SK-N-SH (cell line): ENCODE measurements at regions not wholly inside any gene's neighbourhood (a gene's known extent, or its start where the extent isn't known, plus 50 kb on each side); places are given as distances from the start of the nearest gene placed in this dataset.

Experiments used
- CTCF ChIA-PET: fragments of 300-600, 350-600 bp; formaldehyde crosslinking; extraction: SDS; loops from one replicate; lab custom pipeline; 2021; lab: Yijun Ruan, JAX
- POLR2A ChIA-PET: fragments of 350-600 bp; sonication (Branson Sonifier 250); formaldehyde crosslinking; extraction: SDS; loops from one replicate; lab custom pipeline; 2020; ENCODE audit warnings: antibody characterized with exemption, inconsistent platforms; lab: Yijun Ruan, JAX
- DNase-seq: peaks from one replicate; pipeline ENCODE4 v3.0.0; 2012
- H2AFZ ChIP-seq: fragments of 200-600 bp; sonication (generic); 2 replicates; pipeline ENCODE4 v1.8.1; 2016; ENCODE audit warnings: antibody characterized with exemption, mild to moderate bottlenecking, low read depth
- H3F3A ChIP-seq: fragments of 200-600 bp; sonication (generic); replicated peaks from 2 replicates; pipeline ENCODE3; 2016; ENCODE audit warnings: antibody characterized with exemption, mild to moderate bottlenecking; ENCODE audit not compliant: insufficient read depth
- H3K27ac ChIP-seq, 2 experiments: fragments of 200-500 bp in 1 of 2; fragments of 200-600 bp in 1 of 2; sonication (Bioruptor generic) in 1 of 2; sonication (generic), shearing (Covaris generic) in 1 of 2; 2 replicates each; pipeline versions ENCODE4 v1.5.1 to v1.6.1; 2014 to 2016; ENCODE audit warnings: low read depth in 2 of 2, inconsistent platforms in 1 of 2, low read length in 1 of 2, mild to moderate bottlenecking in 1 of 2, mixed read lengths in 1 of 2
- H3K27me3 ChIP-seq: fragments of 200-600 bp; sonication (generic), shearing (Covaris generic); 2 replicates; pipeline ENCODE4 v1.6.1; 2016; ENCODE audit warnings: mixed run types; ENCODE audit not compliant: insufficient read depth
- H3K36me3 ChIP-seq, 2 experiments: fragments of 200-500 bp in 1 of 2; fragments of 200-600 bp in 1 of 2; sonication (Bioruptor generic) in 1 of 2; sonication (generic) in 1 of 2; replicated peaks in 1 of 2; 2 replicates each; pipeline versions ENCODE3 to v1.5.1; 2014 to 2016; ENCODE audit warnings: low read length in 1 of 2, mild to moderate bottlenecking in 1 of 2; ENCODE audit not compliant: insufficient read depth in 2 of 2, control insufficient read depth in 1 of 2
- H3K4me1 ChIP-seq, 2 experiments: fragments of 200-500 bp in 1 of 2; fragments of 200-600 bp in 1 of 2; sonication (Bioruptor generic) in 1 of 2; sonication (generic), shearing (Covaris generic) in 1 of 2; 2 replicates each; pipeline versions ENCODE4 v1.5.1 to v1.6.1; 2014 to 2016; ENCODE audit warnings: low read depth in 1 of 2, low read length in 1 of 2, mixed run types in 1 of 2; ENCODE audit not compliant: insufficient read depth in 2 of 2, control insufficient read depth in 1 of 2
- H3K4me2 ChIP-seq: fragments of 200-600 bp; sonication (generic), shearing (Covaris generic); 2 replicates; pipeline ENCODE4 v1.6.1; 2017; ENCODE audit warnings: mixed run types
- H3K4me3 ChIP-seq, 2 experiments: fragments of 200-500 bp in 1 of 2; fragments of 200-600 bp in 1 of 2; sonication (Bioruptor generic) in 1 of 2; sonication (generic), shearing (Covaris generic) in 1 of 2; 2 replicates each; pipeline versions ENCODE4 v1.5.1 to v1.8.1; 2014 to 2016; ENCODE audit warnings: low read depth in 2 of 2, inconsistent platforms in 1 of 2, low read length in 1 of 2, mild to moderate bottlenecking in 1 of 2, mixed read lengths in 1 of 2, moderate library complexity in 1 of 2
- H3K79me2 ChIP-seq: fragments of 200-600 bp; sonication (generic); 2 replicates; pipeline ENCODE4 v1.8.1; 2017; ENCODE audit warnings: mild to moderate bottlenecking; ENCODE audit not compliant: insufficient read depth
- H3K9ac ChIP-seq: fragments of 200-600 bp; sonication (generic); 2 replicates; pipeline ENCODE4 v1.6.1; 2017; ENCODE audit warnings: mixed run types
- H3K9me2 ChIP-seq: fragments of 200-600 bp; sonication (generic); 2 replicates; pipeline ENCODE4 v1.6.1; 2017; ENCODE audit warnings: mixed run types
- H3K9me3 ChIP-seq: fragments of 200-600 bp; sonication (generic); 2 replicates; pipeline ENCODE4 v1.6.1; 2017; ENCODE audit warnings: mixed run types, mild to moderate bottlenecking, moderate library complexity
- H4K20me1 ChIP-seq: fragments of 200-600 bp; sonication (generic); 2 replicates; pipeline ENCODE4 v1.6.1; 2017; ENCODE audit warnings: mild to moderate bottlenecking, mixed run types; ENCODE audit not compliant: insufficient read depth
- ELF1 ChIP-seq: IDR thresholded peaks from 2 replicates; pipeline ENCODE4 v1.4.0; 2012
- EP300 ChIP-seq, 2 experiments: IDR thresholded peaks; 2 replicates each; pipeline versions ENCODE4 v1.4.0 to v1.6.1; 2012; ENCODE audit warnings: borderline replicate concordance in 1 of 2, low read depth in 1 of 2, low read length in 1 of 2
- EZH2phosphoT487 ChIP-seq: fragments of 200-600 bp; sonication (generic); IDR thresholded peaks from 2 replicates; pipeline ENCODE4 v1.6.1; 2017; ENCODE audit warnings: low read depth, mixed run types, mild to moderate bottlenecking, antibody characterized with exemption, moderate library complexity, borderline replicate concordance
- FOXJ3 ChIP-seq: sonication (generic); formaldehyde crosslinking; IDR thresholded peaks from 2 replicates; pipeline ENCODE4 v1.5.1; 2020; ENCODE audit warnings: mild to moderate bottlenecking, missing genetic modification reagents
- GATA2 ChIP-seq: sonication (generic); formaldehyde crosslinking; IDR thresholded peaks from 2 replicates; pipeline ENCODE4 v1.5.0; 2020; ENCODE audit warnings: mild to moderate bottlenecking, missing genetic modification reagents
- IRF3 ChIP-seq: fragments of 150-350 bp; IDR thresholded peaks from 2 replicates; pipeline ENCODE4 v1.6.1; 2016; ENCODE audit warnings: mild to moderate bottlenecking, low read depth, low read length
- MAX ChIP-seq: IDR thresholded peaks from 2 replicates; pipeline ENCODE4 v1.4.0; 2012; ENCODE audit warnings: low read depth
- MEF2A ChIP-seq: IDR thresholded peaks from 2 replicates; pipeline ENCODE4 v1.4.0; 2012; ENCODE audit warnings: low read depth, borderline replicate concordance
- MXI1 ChIP-seq: IDR thresholded peaks from 2 replicates; pipeline ENCODE4 v1.6.1; 2012; ENCODE audit warnings: mild to moderate bottlenecking, low read depth, low read length, improper control_type of control experiment
- NRF1 ChIP-seq: IDR thresholded peaks from 2 replicates; pipeline ENCODE4 v1.6.1; 2012; ENCODE audit warnings: low read depth, mild to moderate bottlenecking, low read length
- POLR2AphosphoS5 ChIP-seq: IDR thresholded peaks from 2 replicates; pipeline ENCODE4 v1.6.1; 2012; ENCODE audit warnings: low read depth, low read length
- RAD21 ChIP-seq: IDR thresholded peaks from 2 replicates; pipeline ENCODE4 v1.6.1; 2012; ENCODE audit warnings: mild to moderate bottlenecking, low read length
- RCOR1 ChIP-seq: fragments of 150-350 bp; IDR thresholded peaks from 2 replicates; pipeline ENCODE4 v1.6.1; 2017; ENCODE audit warnings: antibody characterized with exemption, low read length
- REST ChIP-seq: IDR thresholded peaks from 2 replicates; pipeline ENCODE4 v1.6.1; 2012; ENCODE audit warnings: mild to moderate bottlenecking, low read depth, low read length, moderate library complexity
- RFX5 ChIP-seq: IDR thresholded peaks from 2 replicates; pipeline ENCODE4 v1.6.1; 2012; ENCODE audit warnings: mild to moderate bottlenecking, improper control_type of control experiment, low read length
- RXRA ChIP-seq: IDR thresholded peaks from 2 replicates; pipeline ENCODE4 v1.4.0; 2012; ENCODE audit warnings: low read depth, mild to moderate bottlenecking, borderline replicate concordance
- SIN3A ChIP-seq: IDR thresholded peaks from 2 replicates; pipeline ENCODE4 v1.6.1; 2012; ENCODE audit warnings: low read depth, mild to moderate bottlenecking, low read length, moderate library complexity, borderline replicate concordance
- SMC3 ChIP-seq: IDR thresholded peaks from 2 replicates; pipeline ENCODE4 v1.6.1; 2012; ENCODE audit warnings: low read depth, low read length, improper control_type of control experiment
- TAF1 ChIP-seq: IDR thresholded peaks from 2 replicates; pipeline ENCODE4 v1.6.1; 2012; ENCODE audit warnings: low read depth, mild to moderate bottlenecking, low read length, moderate library complexity, borderline replicate concordance
- TEAD4 ChIP-seq: IDR thresholded peaks from 2 replicates; pipeline ENCODE4 v1.4.0; 2012; ENCODE audit warnings: mild to moderate bottlenecking, borderline replicate concordance; ENCODE audit not compliant: insufficient read depth
- YY1 ChIP-seq: IDR thresholded peaks from 2 replicates; pipeline ENCODE4 v1.4.0; 2012; ENCODE audit warnings: low read depth, mild to moderate bottlenecking
- WGBS: methylation state at CpG from one replicate; pipeline ENCODE4 v1.1.6; 2017; ENCODE audit warnings: low lambda C conversion rate; 5-methylcytosine and 5-hydroxymethylcytosine counted together

- TF ChIP-seq FOXJ3 (no peak), RXRA (no peak), GATA2 (CRISPR knock-in tag) (no peak), REST (no peak), RCOR1 (no peak), RFX5 (no peak), MXI1 (no peak), TAF1 (no peak)
Observed at GRCh38 chr1:87399701-87400100, 71.0 kb downstream of the LMO4 start (continued).

GRCh38 chr1:87400813-87401212 lies 72.1 kb downstream of the LMO4 start:
- Histone ChIP-seq H3K27ac (no peak overlapping the region), H3K36me3 (no peaks in the 10 kb centered on the region), H4K20me1 (no peaks in the 10 kb centered on the region), H3F3A (peaks cover 16% of the 10 kb centered on the region), H3K9me2 (no peaks in the 10 kb centered on the region), H3K4me3 (no peak overlapping the region), H2AFZ (no peak overlapping the region), H3K79me2 (no peaks in the 10 kb centered on the region), H3K4me2 (no peak overlapping the region), H3K4me1 (peaks cover 0 to 16% of the 10 kb centered on the region in 2 experiments; a peak in 3 of 4 replicates), H3K27me3 (no peaks in the 10 kb centered on the region), H3K9me3 (no peaks in the 10 kb centered on the region), H3K9ac (no peak overlapping the region)
- WGBS, result 100% methylated on average over 1 of the region's 1 CpG
- TF ChIP-seq POLR2AphosphoS5 (no peak), YY1 (no peak), SIN3A (no peak), MAX (no peak), NRF1 (no peak), MEF2A (no peak), EZH2phosphoT487 (no peak), REST (no peak), RFX5 (no peak), ELF1 (no peak), SMC3 (no peak), IRF3 (no peak), FOXJ3 (no peak), RAD21 (no peak), EP300 (IDR thresholded peaks at IDR 0.05; ENCODE audit: borderline replicate concordance in 1 of 2, low read depth in 1 of 2, low read length in 1 of 2) (no peak), RCOR1 (no peak), TAF1 (no peak), TEAD4 (no peak)
- ChIA-PET POLR2A (no interaction called here), CTCF (interaction anchor here (0.6 to 1.2 kb wide), 2 partner anchors 13 to 74 kb away, joined by 3 read pairs; no protein-coding TSS in a partner anchor)
- no peak for DNase-seq
